Right forelimb (tissue), 1 donor: ENCODE measurements at regions not wholly inside any gene's neighbourhood (a gene's known extent, or its start where the extent isn't known, plus 50 kb on each side); places are given as distances from the start of the nearest gene placed in this dataset.
"Not testable (repeated sequence)": the region's sequence is repeated elsewhere in the genome, so short reads cannot be mapped to it uniquely, and the experiment has no call there.

Experiments
- DNase-seq: peaks from one replicate; pipeline ENCODE4 v3.0.0-alpha.2; 2018

DNA sequence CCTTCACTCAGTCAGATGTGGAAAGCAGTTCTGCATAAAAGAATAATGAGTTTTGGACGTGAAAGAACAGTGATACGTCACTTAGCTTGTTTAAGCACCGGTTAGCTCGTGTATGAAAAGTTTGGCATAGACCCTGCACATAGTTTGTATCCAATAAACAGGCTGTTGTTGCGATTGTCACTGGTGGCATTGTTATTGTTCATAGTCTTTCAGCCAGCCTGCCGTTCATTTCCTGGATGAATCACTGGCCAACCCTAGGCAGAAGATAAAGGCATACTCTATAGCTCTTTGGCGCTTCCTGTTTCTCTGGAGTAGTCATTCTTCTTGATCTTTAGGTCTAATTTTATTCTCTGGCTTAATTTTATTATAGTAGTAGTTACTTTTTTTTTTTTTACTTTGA lies 57.8 kb upstream of the ANKRD30A start:
- DNase-seq: no peak

DNA sequence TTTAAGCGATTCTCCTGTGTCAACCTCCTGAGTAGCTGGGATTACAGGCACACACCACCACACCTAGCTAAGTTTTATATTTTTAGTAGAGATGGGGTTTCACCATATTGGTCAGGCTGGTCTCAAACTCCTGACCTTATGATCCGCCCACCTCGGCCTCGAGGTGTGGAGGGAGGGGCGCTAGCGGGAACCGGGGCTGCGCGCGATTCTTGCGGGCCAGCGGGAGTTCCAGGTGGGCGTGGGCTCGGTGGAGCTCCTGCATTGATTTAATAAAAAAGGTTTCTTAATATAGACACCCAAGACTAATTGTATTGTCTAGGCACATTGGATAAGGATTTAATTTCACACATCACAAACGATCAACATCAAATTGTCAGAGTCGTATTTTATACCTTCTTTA lies 63.1 kb upstream of the ANKRD30A start:
- not testable (repeated sequence) for DNase-seq

DNA sequence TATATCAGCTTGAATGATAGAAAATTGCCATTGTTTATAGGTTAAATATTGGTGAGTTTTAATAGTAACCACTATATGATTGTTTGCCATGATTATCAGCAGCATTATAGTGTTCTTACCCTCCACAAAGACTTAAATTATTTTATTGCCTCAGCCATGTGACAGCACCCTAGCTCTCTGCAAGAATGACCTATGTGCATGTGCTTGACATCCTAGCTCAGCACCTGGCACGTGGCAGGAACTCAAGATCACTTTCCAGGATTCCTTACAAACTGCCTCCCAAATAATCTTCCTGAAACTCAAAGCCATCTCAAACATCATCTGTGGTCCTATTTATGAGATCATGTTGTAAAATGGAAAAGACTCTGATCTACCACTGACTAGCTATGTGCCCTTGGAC lies 68.1 kb upstream of the ANKRD30A start:
- DNase-seq: no peak

DNA sequence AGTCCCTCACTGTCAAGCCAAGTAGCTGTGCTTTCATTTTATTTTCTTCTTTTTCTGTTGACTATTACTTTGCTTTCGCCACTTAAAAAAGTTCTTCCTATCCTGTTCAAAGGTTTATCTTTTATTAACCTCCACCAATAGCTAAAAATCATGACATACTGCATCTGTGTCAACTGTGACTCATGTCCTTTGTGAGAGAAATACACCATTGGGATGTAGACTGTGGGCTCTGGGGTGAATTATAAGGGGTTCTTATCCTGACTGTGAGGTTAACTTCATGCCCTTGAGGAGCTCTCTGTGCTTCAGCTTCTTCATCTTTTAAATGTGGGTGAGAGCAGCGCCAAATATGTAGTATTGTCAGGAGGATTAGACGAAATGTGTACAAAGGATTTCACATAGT lies 71.9 kb upstream of the ANKRD30A start:
- DNase-seq: no peak

DNA sequence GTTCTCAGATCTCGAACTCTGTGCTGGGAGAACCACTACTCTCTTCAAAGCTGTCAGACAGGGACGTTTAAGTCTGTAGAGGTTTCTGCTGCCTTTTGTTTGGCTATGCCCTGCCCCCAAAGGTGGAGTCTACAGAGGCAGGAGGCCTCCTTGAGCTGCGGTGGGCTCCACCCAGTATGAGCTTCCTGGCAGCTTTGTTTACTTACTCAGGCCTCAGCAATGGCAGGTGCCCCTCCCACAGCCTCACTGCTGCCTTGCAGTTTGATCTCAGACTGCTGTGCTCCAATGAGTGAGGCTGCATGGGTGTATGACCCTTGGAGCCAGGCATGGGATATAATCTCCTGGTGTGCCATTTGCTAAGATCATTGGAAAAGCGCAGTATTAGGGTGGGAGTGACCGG lies 75.4 kb upstream of the ANKRD30A start:
- not testable (repeated sequence) for DNase-seq

DNA sequence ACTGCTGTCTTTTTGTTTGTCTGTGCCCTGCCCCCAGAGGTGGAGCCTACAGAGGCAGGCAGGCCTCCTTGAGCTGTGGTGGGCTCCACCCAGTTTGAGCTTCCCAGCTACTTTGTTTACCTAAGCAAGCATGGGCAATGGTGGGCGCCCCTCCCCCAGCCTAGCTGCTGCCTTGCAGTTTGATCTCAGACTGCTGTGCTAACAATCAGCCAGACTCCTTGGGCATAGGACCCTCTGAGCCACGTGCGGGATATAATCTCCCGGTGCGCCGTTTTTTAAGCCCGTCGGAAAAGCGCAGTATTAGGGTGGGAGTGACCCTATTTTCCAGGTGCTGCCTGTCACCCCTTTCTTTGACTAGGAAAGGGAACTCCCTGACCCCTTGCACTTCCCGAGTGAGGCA lies 81.1 kb upstream of the ANKRD30A start:
- not testable (repeated sequence) for DNase-seq

- no peak for DNase-seq
These were observed 89.5 kb upstream of the ANKRD30A start for GRCh38 chr10:37035853-37036252.

DNA sequence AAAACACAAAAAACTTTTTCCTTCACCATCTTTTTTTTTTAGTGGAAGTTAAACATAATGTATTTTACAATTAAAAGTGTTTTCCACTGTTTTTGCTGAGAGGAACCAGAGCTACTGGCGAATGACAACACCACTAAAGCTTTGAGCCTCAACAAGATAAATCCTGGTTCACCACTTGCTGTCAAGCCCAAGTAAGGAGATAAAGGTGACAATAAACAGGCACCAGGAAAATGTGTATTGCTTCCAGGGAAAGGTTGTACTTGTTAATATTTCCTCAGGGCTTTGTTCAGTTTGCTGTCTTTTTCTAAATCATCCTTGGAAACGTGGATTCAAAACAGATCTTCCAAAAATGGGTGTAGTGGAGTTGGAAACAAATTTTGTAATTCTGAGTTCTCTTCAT lies 109.9 kb upstream of the ANKRD30A start:
- no peak for DNase-seq

- DNase-seq: no peak
These were observed 114.7 kb upstream of the ANKRD30A start for GRCh38 chr10:37010741-37011140.

GRCh38 chr10:37008276-37008675 lies 117.1 kb upstream of the ANKRD30A start:
- not testable (repeated sequence) for DNase-seq

DNA sequence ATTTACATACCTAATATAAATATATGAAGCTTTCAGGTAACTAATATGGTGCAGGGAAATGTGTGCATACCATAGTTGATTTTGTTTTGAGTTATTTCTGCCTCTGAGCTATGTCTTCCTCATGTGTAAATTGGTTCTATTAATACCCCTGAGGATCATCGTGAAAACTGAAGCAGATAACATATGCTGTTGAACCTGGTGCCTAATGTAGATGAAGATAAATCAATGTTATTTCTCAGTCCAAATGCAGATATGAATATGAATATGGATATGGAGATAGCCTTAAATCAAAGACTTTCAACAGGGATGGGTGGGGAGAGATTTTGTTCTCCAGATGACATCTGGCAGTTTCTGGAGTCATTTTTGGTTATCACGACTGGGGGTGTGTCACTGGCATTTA lies 122.3 kb upstream of the ANKRD30A start:
- DNase-seq: no peak

- DNase-seq: not testable (repeated sequence)
These were observed 129.6 kb upstream of the ANKRD30A start for GRCh38 chr10:36995806-36996205.

DNA sequence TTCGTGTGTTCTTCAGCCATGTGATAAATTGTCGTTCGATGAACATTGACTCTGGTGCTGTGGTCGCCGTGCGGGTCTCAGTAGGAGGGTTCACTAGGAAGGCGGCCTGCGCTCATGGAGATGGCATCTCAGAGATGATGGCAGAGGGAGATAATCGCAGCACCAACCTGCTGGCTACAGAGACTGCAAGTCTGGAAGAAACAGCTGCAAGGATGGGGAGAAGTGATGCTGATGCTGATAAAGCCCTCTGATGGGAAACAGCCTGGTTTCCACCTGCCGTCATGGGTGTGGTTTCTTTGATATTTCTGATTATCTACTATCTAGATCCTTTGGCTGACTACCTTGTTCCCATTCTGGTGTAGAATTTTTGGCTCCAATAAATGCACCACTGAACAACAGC lies 130.5 kb upstream of the ANKRD30A start:
- DNase-seq: no peak

- no peak for DNase-seq
These were observed 136.2 kb upstream of the ANKRD30A start for GRCh38 chr10:36989233-36989632.

- no peak for DNase-seq
These were observed 178.8 kb upstream of the ANKRD30A start for GRCh38 chr10:36946598-36946997.

GRCh38 chr10:36943544-36943943 lies 181.9 kb upstream of the ANKRD30A start:
- no peak for DNase-seq

DNA sequence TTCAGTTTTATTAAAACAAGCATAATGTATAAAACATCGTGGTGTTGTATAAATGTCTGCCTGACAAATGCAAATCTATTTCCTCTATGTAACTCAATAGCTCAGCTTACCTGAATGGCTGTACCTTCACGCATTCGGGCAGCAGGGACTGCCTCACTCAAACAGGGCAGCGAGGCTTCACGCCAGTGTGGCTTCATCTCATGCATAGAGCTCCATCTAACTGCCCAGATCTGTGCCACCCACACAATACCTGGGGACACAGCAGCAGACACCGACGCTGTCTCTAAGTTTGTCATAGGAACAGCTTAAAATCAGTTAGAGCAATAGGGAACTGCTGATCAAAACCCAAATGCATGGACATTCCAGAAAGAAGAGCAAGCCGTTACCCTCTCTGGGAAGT lies 182.8 kb upstream of the ANKRD30A start:
- no peak for DNase-seq

GRCh38 chr10:36903040-36903439 lies 222.4 kb upstream of the ANKRD30A start:
- DNase-seq: no peak

GRCh38 chr10:36899652-36900051 lies 225.7 kb upstream of the ANKRD30A start:
- no peak for DNase-seq

GRCh38 chr10:36888925-36889573 lies 236.3 kb upstream of the ANKRD30A start:
- DNase-seq: no peak

DNA sequence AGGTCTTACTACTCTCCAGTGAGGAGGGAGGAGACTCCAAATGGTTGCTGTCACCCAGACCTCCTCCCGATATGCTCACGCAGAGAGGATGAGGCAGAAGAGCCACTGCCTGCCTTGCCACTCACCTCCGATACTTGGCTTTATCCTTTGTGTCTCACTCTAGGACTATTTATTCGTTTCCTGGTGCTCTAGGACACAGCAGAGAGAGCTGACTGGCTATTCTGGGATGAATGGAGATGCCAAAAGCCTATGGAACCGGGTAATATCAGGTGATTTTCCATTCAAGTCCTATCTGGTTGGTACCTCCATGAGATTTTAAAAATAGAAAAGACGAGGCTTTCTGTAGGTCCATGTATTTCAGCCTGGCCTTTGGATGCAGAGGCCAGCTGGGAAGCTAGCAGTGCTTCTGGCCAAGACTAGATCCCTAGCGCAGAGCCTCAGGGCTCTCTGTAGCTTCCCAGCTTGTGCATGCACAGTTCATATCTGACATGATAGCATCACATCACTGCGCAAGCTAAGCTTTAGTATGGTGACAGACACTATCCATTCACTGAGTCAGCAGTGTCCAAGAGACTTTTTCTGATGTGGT lies 239.0 kb upstream of the ANKRD30A start:
- no peak for DNase-seq

- DNase-seq: no peak
These were observed 239.7 kb upstream of the ANKRD30A start for GRCh38 chr10:36885746-36886145.

DNA sequence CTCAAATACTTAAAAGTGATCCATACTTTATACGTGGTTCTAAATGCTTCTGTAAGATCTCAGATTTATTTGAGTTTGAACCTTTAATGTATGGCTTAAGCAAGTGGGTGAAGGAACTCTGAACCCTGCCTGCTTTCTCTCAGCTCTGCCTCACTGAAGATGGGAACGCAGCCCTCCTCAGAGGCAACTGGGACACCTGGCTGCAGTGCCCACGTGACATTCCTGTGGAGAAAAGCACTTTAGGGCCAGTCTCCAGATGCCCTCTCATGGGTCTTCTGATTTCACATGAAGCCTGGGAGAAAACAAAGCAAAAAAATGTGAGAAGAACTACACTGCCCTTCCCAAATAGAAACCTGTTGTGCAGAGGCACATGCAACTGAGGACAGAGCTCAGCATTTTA lies 242.6 kb upstream of the ANKRD30A start:
- DNase-seq: no peak

GRCh38 chr10:36880898-36881297 lies 244.5 kb upstream of the ANKRD30A start:
- DNase-seq: no peak
